Vagina (tissue), 2 donors: ENCODE measurements at regions not wholly inside any gene's neighbourhood (a gene's known extent, or its start where the extent isn't known, plus 50 kb on each side); places are given as distances from the start of the nearest gene placed in this dataset.

Source experiments
- CTCF ChIP-seq, 3 experiments: fragments of 450-650 bp in 2 of 3; fragments of 200-600 bp in 1 of 3; sonication (generic) in 1 of 3; IDR thresholded peaks; one replicate each; pipeline ENCODE4 v1.5.1; 2017 to 2019; ENCODE audit warnings: antibody characterized with exemption in 3 of 3, mild to moderate bottlenecking in 2 of 3, moderate library complexity in 2 of 3
- POLR2A ChIP-seq, 2 donors: fragments of 450-650 bp; IDR thresholded peaks; one replicate each; pipeline ENCODE4 v1.6.1; 2017; ENCODE audit warnings: antibody characterized with exemption in 2 of 2, mild to moderate bottlenecking in 2 of 2, moderate library complexity in 2 of 2
- POLR2AphosphoS5 ChIP-seq, 2 donors: sonication (generic); formaldehyde crosslinking; IDR thresholded peaks; one replicate each; pipeline ENCODE4 v1.9.0; 2017; ENCODE audit warnings: antibody characterized with exemption in 2 of 2, mild to moderate bottlenecking in 2 of 2, low read depth in 1 of 2; ENCODE audit not compliant: insufficient read depth in 1 of 2

DNA sequence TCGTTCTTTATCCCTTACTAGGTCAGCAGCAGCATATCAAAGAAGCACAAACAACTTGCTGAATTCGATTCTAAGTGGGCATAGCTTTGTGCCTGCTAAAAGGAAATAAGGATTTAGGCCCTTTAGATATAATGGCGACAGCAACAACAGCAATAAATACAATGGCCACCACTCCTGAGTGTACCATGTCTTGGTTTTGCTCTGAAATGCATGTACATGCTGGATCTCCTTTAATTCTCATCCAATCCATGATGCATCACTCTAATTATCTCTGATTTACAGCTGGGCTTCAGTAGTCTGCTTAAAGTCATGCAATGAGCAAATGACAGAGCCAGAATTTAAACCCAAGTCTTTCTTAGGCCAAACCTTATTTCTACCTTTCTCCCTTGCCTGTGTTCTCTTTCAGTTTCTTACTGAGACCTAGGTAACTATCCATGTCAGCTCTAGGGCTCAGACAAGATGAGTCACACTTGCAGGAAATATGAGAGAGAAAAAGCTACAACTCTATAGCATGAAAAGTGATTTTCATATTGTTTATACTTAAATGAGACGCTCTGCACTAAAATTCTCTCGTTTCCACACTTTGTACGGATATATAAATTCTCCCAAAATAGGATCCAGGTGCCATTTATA lies 111.8 kb downstream of the HMHB1 start:
- TF ChIP-seq CTCF (IDR thresholded peaks at IDR 0.05) (no peak), POLR2AphosphoS5 (IDR thresholded peaks at IDR 0.05; ENCODE audit: insufficient read depth in 1 of 2, low read depth in 1 of 2) (no peak), POLR2A (IDR thresholded peaks at IDR 0.05) (no peak)
